ENCODE measurements at regions not wholly inside any gene's neighbourhood (a gene's known extent, or its start where the extent isn't known, plus 50 kb on each side); places are given as distances from the start of the nearest gene placed in this dataset.

DNA sequence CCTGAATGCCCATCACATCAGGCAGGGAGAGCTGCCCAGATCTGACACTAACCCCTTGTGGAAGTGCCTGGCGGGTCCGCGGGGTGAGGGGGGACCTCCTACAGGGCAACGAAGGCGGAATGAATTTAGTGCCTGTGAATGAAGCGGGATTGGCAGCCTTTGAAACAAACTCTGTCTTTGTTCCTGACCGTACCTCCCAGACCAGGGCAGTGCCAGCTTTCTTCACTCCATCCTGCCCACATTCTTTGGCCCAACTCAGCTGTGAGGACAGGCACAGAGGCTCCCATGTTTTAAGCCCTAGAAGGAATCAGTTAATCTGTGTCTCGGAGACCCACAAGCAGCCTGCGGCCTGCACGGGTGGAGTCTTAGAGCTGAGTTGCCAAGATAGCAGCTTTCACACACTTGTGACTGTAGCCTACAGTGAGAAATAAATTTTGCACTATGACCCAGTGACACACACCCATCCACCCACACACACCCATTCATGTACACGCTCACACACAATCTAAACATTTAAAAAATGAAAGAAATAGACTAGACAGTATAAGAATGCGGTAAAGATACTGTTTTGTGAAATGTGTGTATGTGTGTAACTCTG lies 60.1 kb upstream of the USP24 start (continued):
- TF ChIP-seq, protein P1, sequence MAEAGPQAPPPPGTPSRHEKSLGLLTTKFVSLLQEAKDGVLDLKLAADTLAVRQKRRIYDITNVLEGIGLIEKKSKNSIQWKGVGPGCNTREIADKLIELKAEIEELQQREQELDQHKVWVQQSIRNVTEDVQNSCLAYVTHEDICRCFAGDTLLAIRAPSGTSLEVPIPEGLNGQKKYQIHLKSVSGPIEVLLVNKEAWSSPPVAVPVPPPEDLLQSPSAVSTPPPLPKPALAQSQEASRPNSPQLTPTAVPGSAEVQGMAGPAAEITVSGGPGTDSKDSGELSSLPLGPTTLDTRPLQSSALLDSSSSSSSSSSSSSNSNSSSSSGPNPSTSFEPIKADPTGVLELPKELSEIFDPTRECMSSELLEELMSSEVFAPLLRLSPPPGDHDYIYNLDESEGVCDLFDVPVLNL (CRISPR knock-in tag; IDR thresholded peaks at IDR 0.05; ENCODE audit: borderline replicate concordance, low read depth): no peak
- TF ChIP-seq MXD4 (CRISPR knock-in tag; IDR thresholded peaks at IDR 0.05; ENCODE audit: borderline replicate concordance) (no peak), IRF2 (CRISPR knock-in tag; IDR thresholded peaks at IDR 0.05; ENCODE audit: borderline replicate concordance, low read depth) (no peak), RELA (CRISPR knock-in tag; IDR thresholded peaks at IDR 0.05; ENCODE audit: borderline replicate concordance) (no peak), ESRRA (CRISPR knock-in tag; IDR thresholded peaks at IDR 0.05; ENCODE audit: borderline replicate concordance) (no peak), KAT7 (CRISPR knock-in tag; IDR thresholded peaks at IDR 0.05; ENCODE audit: borderline replicate concordance) (no peak), ZNF671 (CRISPR knock-in tag; IDR thresholded peaks at IDR 0.05) (no peak), ARID4B (CRISPR knock-in tag; IDR thresholded peaks at IDR 0.05; ENCODE audit: borderline replicate concordance) (no peak), ETV6 (CRISPR knock-in tag; IDR thresholded peaks at IDR 0.05) (no peak), ZNF121 (CRISPR knock-in tag; IDR thresholded peaks at IDR 0.05) (no peak), ZMAT4 (CRISPR knock-in tag; IDR thresholded peaks at IDR 0.05) (no peak), TEAD4 (CRISPR knock-in tag; IDR thresholded peaks at IDR 0.05) (no peak), CREB1 (CRISPR knock-in tag; IDR thresholded peaks at IDR 0.05) (no peak)

DNA sequence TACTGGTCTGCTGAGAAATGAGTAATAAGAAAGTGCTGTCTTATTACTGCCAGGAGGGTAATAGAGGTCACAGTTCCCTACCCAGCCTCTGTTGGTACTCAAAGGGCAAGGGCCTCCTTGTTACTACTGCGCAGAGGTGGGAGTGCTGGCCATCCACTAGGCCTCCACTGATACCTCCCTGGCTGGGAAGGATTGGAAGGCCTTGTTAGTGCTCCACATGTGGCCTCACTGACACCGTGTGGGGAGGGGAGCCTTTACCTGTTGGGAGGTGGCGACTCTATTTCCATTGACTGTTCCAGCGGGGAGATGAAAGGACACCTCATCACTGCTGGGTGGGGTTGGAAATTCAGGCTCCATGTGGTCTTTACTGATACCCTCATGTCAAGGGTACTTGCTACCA lies 57.8 kb upstream of the USP24 start:
- ATAC-seq: peak; percentile 14; the same call in 1 of the 2 replicates
- CTCF ChIA-PET: interaction anchor here (3.1 kb wide), 1 partner anchor 130 kb away, joined by 25 read pairs; no protein-coding TSS in a partner anchor
- peaks cover 19% of the 10 kb centered on the region for H3K4me1 Mint-ChIP-seq
- H3K36me3 Mint-ChIP-seq: no peaks in the 10 kb centered on the region
- no peak overlapping the region for H3K27ac Mint-ChIP-seq
- H3K9me3 Mint-ChIP-seq: peaks cover 4% of the 10 kb centered on the region; the same call in 1 of the 2 replicates
- DNase-seq (ENCODE audit: low spot score): no peak
- POLR2A ChIA-PET: no interaction called here
- H3K27me3 Mint-ChIP-seq (ENCODE audit: low read depth): no peaks in the 10 kb centered on the region
- H3K4me3 Mint-ChIP-seq: no peak overlapping the region
- TF ChIP-seq FOXK1 (CRISPR knock-in tag; IDR thresholded peaks at IDR 0.05) (no peak), NR3C1 (CRISPR knock-in tag; conservative IDR thresholded peaks at IDR 0.05; ENCODE audit: low read depth) (no peak), PRDM15 (CRISPR knock-in tag; IDR thresholded peaks at IDR 0.05) (no peak), NFATC4 (CRISPR knock-in tag; IDR thresholded peaks at IDR 0.05) (no peak), ZMAT4 (CRISPR knock-in tag; IDR thresholded peaks at IDR 0.05) (no peak), FOXP4 (CRISPR knock-in tag; IDR thresholded peaks at IDR 0.05) (no peak), STAT6 (CRISPR knock-in tag; conservative IDR thresholded peaks at IDR 0.05; ENCODE audit: low read depth) (no peak)
- TF ChIP-seq, protein P2, sequence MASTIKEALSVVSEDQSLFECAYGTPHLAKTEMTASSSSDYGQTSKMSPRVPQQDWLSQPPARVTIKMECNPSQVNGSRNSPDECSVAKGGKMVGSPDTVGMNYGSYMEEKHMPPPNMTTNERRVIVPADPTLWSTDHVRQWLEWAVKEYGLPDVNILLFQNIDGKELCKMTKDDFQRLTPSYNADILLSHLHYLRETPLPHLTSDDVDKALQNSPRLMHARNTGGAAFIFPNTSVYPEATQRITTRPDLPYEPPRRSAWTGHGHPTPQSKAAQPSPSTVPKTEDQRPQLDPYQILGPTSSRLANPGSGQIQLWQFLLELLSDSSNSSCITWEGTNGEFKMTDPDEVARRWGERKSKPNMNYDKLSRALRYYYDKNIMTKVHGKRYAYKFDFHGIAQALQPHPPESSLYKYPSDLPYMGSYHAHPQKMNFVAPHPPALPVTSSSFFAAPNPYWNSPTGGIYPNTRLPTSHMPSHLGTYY (CRISPR knock-in tag; IDR thresholded peaks at IDR 0.05): no peak
